Testis (tissue), 2 donors: ENCODE measurements at regions not wholly inside any gene's neighbourhood (a gene's known extent, or its start where the extent isn't known, plus 50 kb on each side); places are given as distances from the start of the nearest gene placed in this dataset.

Experiments used
- CTCF ChIP-seq, 3 experiments: fragments of 450-650 bp in 2 of 3; fragments of 200-600 bp in 1 of 3; sonication (generic) in 1 of 3; IDR thresholded peaks; one replicate each; pipeline ENCODE4 v1.5.1; 2016 to 2019; ENCODE audit warnings: antibody characterized with exemption in 3 of 3, mild to moderate bottlenecking in 2 of 3, moderate library complexity in 1 of 3
- POLR2A ChIP-seq: fragments of 450-650 bp; IDR thresholded peaks from one replicate; pipeline ENCODE4 v1.6.1; 2017; ENCODE audit warnings: antibody characterized with exemption, mild to moderate bottlenecking, moderate library complexity

- no peak for TF ChIP-seq POLR2A
- no peak for TF ChIP-seq CTCF (IDR thresholded peaks at IDR 0.05)
Observed at GRCh38 chr2:8465560-8465959, 216.3 kb upstream of the ID2 start.
